ENCODE measurements at regions not wholly inside any gene's neighbourhood (a gene's known extent, or its start where the extent isn't known, plus 50 kb on each side); places are given as distances from the start of the nearest gene placed in this dataset.

- no peak for DNase-seq (ENCODE audit: extremely low read depth, low read depth)
- H3K4me3 ChIP-seq (replicated peaks; ENCODE audit: low read depth, low read length): no peak overlapping the region
- no peak for TF ChIP-seq CTCF (IDR thresholded peaks at IDR 0.05; ENCODE audit: low read depth, low read length, missing control alignments)
Observed at GRCh38 chr12:127115468-127116035, 1151.4 kb upstream of the TMEM132C start.

GRCh38 chr12:127118251-127118650, 1148.7 kb upstream of the TMEM132C start:
- H3K4me3 ChIP-seq (replicated peaks; ENCODE audit: low read depth, low read length): no peak overlapping the region
- TF ChIP-seq CTCF (IDR thresholded peaks at IDR 0.05; ENCODE audit: low read depth, low read length, missing control alignments): no peak
- no peak for DNase-seq (ENCODE audit: extremely low read depth, low read depth)

- no peak for DNase-seq (ENCODE audit: extremely low read depth, low read depth)
- no peak for TF ChIP-seq CTCF (IDR thresholded peaks at IDR 0.05; ENCODE audit: low read depth, low read length, missing control alignments)
Observed at GRCh38 chr12:127119600-127120140, 1147.3 kb upstream of the TMEM132C start.

GRCh38 chr12:127120851-127121250, 1146.1 kb upstream of the TMEM132C start:
- no peak overlapping the region for H3K4me3 ChIP-seq (replicated peaks; ENCODE audit: low read depth, low read length)
- no peak for TF ChIP-seq CTCF (IDR thresholded peaks at IDR 0.05; ENCODE audit: low read depth, low read length, missing control alignments)
- no peak for DNase-seq (ENCODE audit: extremely low read depth, low read depth)

More at GRCh38 chr12:127119600-127120140, 1147.3 kb upstream of the TMEM132C start:
- H3K4me3 ChIP-seq (replicated peaks; ENCODE audit: low read depth, low read length): no peak overlapping the region

GRCh38 chr12:127121494-127122084, 1145.4 kb upstream of the TMEM132C start:
- H3K4me3 ChIP-seq (replicated peaks; ENCODE audit: low read depth, low read length): no peak overlapping the region
- TF ChIP-seq CTCF (IDR thresholded peaks at IDR 0.05; ENCODE audit: low read depth, low read length, missing control alignments): no peak
- no peak for DNase-seq (ENCODE audit: extremely low read depth, low read depth)

- peak; percentile 35 for DNase-seq (ENCODE audit: extremely low read depth, low read depth)
- no peak overlapping the region for H3K4me3 ChIP-seq (replicated peaks; ENCODE audit: low read depth, low read length)
- TF ChIP-seq CTCF (IDR thresholded peaks at IDR 0.05; ENCODE audit: low read depth, low read length, missing control alignments): no peak
Observed at GRCh38 chr12:127125607-127126259, 1141.2 kb upstream of the TMEM132C start.
